H1 (cell line): ENCODE measurements at regions not wholly inside any gene's neighbourhood (a gene's known extent, or its start where the extent isn't known, plus 50 kb on each side); places are given as distances from the start of the nearest gene placed in this dataset.

Experiments used
- CTCF ChIA-PET: fragments of 300-600 bp; sonication (Branson Sonifier 250); formaldehyde crosslinking; loops from one replicate; lab custom pipeline; 2021; ENCODE audit not compliant: partially characterized antibody; lab: Charles Lee
- POLR2A ChIA-PET: fragments of 300-600 bp; sonication (Branson Sonifier 250); formaldehyde crosslinking; loops from one replicate; lab custom pipeline; 2021; ENCODE audit warnings: inconsistent platforms; ENCODE audit not compliant: partially characterized antibody; lab: Charles Lee
- DNase-seq, 2 experiments: peaks; one replicate each; pipeline versions ENCODE4 v3.0.0 to v3.0.0-alpha.2; 2010 to 2022; ENCODE audit warnings: low spot score in 2 of 2, low read depth in 1 of 2, mixed read lengths in 1 of 2
- FAIRE-seq: peaks from 2 replicates; lab custom pipeline; 2011; peaks lifted over from hg19 to GRCh38; lab: Jason Lieb, UNC
- H2AFZ ChIP-seq: 2 replicates; pipeline ENCODE4 v1.8.1; 2012; ENCODE audit warnings: low read length, inconsistent platforms
- H2AK5ac ChIP-seq: 2 replicates; pipeline ENCODE4 v1.6.1; 2013; ENCODE audit warnings: low read depth, low read length
- H2BK120ac ChIP-seq: replicated peaks from 2 replicates; pipeline ENCODE3; 2013; ENCODE audit warnings: low read depth, low read length, inconsistent platforms
- H2BK12ac ChIP-seq: 2 replicates; pipeline ENCODE4 v1.6.1; 2013; ENCODE audit warnings: low read depth, low read length
- H2BK15ac ChIP-seq: 2 replicates; pipeline ENCODE4 v1.6.1; 2013; ENCODE audit warnings: low read length
- H2BK20ac ChIP-seq: 2 replicates; pipeline ENCODE4 v1.6.1; 2013; ENCODE audit warnings: low read length
- H2BK5ac ChIP-seq: 2 replicates; pipeline ENCODE4 v1.6.1; 2013; ENCODE audit warnings: low read depth, low read length
- H3K14ac ChIP-seq: 2 replicates; pipeline ENCODE4 v1.6.1; 2013; ENCODE audit warnings: inconsistent platforms; ENCODE audit not compliant: insufficient read length
- H3K18ac ChIP-seq: 2 replicates; pipeline ENCODE4 v1.6.1; 2013; ENCODE audit warnings: low read length; ENCODE audit errors: extremely low read depth
- H3K23ac ChIP-seq: 2 replicates; pipeline ENCODE4 v1.6.1; 2013; ENCODE audit warnings: inconsistent platforms; ENCODE audit not compliant: insufficient read length
- H3K23me2 ChIP-seq: 2 replicates; pipeline ENCODE4 v1.6.1; 2013; ENCODE audit warnings: low read depth, low read length
- H3K27ac ChIP-seq: 2 replicates; pipeline ENCODE4 v1.6.1; 2011; ENCODE audit warnings: low read depth, low read length, inconsistent platforms
- H3K27me3 ChIP-seq, 4 experiments: replicated peaks in 1 of 4; 1 replicate in 1 of 4; 2 replicates in 3 of 4; pipeline versions ENCODE4 v1.6.1 to v1.8.1; 2011 to 2013; ENCODE audit warnings: low read length in 3 of 4, mild to moderate bottlenecking in 3 of 4, inconsistent platforms in 2 of 4, mixed read lengths in 2 of 4, moderate library complexity in 1 of 4; ENCODE audit not compliant: control insufficient read depth in 3 of 4, insufficient read depth in 3 of 4; ENCODE audit errors: extremely low read depth in 1 of 4
- H3K36me3 ChIP-seq, 4 experiments: 2 replicates each; pipeline versions ENCODE4 v1.6.1 to v1.8.1; 2011 to 2013; ENCODE audit warnings: mild to moderate bottlenecking in 4 of 4, low read length in 3 of 4, moderate library complexity in 2 of 4, control low read depth in 1 of 4, inconsistent platforms in 1 of 4; ENCODE audit not compliant: insufficient read depth in 4 of 4, control insufficient read depth in 2 of 4
- H3K4ac ChIP-seq: replicated peaks from 2 replicates; pipeline ENCODE3; 2013; ENCODE audit warnings: low read length, low read depth, mixed read lengths, inconsistent platforms; ENCODE audit not compliant: insufficient read length
- H3K4me1 ChIP-seq, 4 experiments: replicated peaks in 1 of 4; 1 replicate in 1 of 4; 2 replicates in 3 of 4; pipeline versions ENCODE4 v1.6.1 to v1.8.1; 2011 to 2013; ENCODE audit warnings: low read length in 3 of 4, inconsistent platforms in 2 of 4, mixed read lengths in 1 of 4; ENCODE audit not compliant: insufficient read depth in 4 of 4, control insufficient read depth in 3 of 4
- H3K4me2 ChIP-seq, 2 experiments: 2 replicates each; pipeline versions ENCODE4 v1.6.1 to v1.8.1; 2011 to 2013; ENCODE audit warnings: low read depth in 2 of 2, low read length in 2 of 2, control low read depth in 1 of 2, inconsistent platforms in 1 of 2, mild to moderate bottlenecking in 1 of 2; ENCODE audit not compliant: insufficient read depth in 1 of 2
- H3K4me3 ChIP-seq, 4 experiments: fragments of 200-600, 300-600 bp in 1 of 4; sonication (generic), shearing (Covaris generic), sonication (Bioruptor Twin) in 1 of 4; 2 replicates each; pipeline versions ENCODE4 v1.5.1 to v1.8.1; 2011 to 2016; ENCODE audit warnings: low read length in 4 of 4, low read depth in 3 of 4, control low read depth in 2 of 4, inconsistent platforms in 2 of 4, mild to moderate bottlenecking in 2 of 4, mixed read lengths in 1 of 4, moderate library complexity in 1 of 4; ENCODE audit not compliant: insufficient read depth in 2 of 4; ENCODE audit errors: extremely low read depth in 1 of 4
- H3K56ac ChIP-seq: replicated peaks from 2 replicates; pipeline ENCODE3; 2013; ENCODE audit warnings: low read depth, mild to moderate bottlenecking, mixed read lengths, low read length, inconsistent platforms; ENCODE audit not compliant: insufficient read length
- H3K79me1 ChIP-seq: 2 replicates; pipeline ENCODE4 v1.6.1; 2013; ENCODE audit warnings: low read depth, low read length, control low read depth
- H3K79me2 ChIP-seq, 2 experiments: 2 replicates each; pipeline versions ENCODE4 v1.6.1 to v1.8.1; 2012 to 2013; ENCODE audit warnings: low read length in 2 of 2, mild to moderate bottlenecking in 2 of 2, inconsistent platforms in 1 of 2; ENCODE audit not compliant: insufficient read depth in 2 of 2, control insufficient read depth in 1 of 2
- H3K9ac ChIP-seq, 4 experiments: replicated peaks in 1 of 4; 1 replicate in 1 of 4; 2 replicates in 3 of 4; pipeline versions ENCODE4 v1.6.1 to v1.8.1; 2011 to 2013; ENCODE audit warnings: low read depth in 3 of 4, low read length in 3 of 4, control low read depth in 2 of 4, mild to moderate bottlenecking in 2 of 4, moderate library complexity in 2 of 4, inconsistent platforms in 1 of 4; ENCODE audit errors: extremely low read depth in 1 of 4
- H3K9me3 ChIP-seq, 2 experiments: 2 replicates each; pipeline versions ENCODE4 v1.6.1 to v1.8.1; 2012 to 2013; ENCODE audit warnings: mild to moderate bottlenecking in 2 of 2, moderate library complexity in 2 of 2, control low read depth in 1 of 2, inconsistent platforms in 1 of 2, low read depth in 1 of 2, low read length in 1 of 2, mixed read lengths in 1 of 2; ENCODE audit not compliant: insufficient read depth in 2 of 2
- H4K20me1 ChIP-seq, 2 experiments: replicated peaks in 1 of 2; 2 replicates each; pipeline versions ENCODE3 to v1.8.1; 2011 to 2013; ENCODE audit warnings: inconsistent platforms in 2 of 2, low read length in 2 of 2, mild to moderate bottlenecking in 1 of 2; ENCODE audit not compliant: insufficient read depth in 2 of 2, control insufficient read depth in 1 of 2
- H4K5ac ChIP-seq: 2 replicates; pipeline ENCODE4 v1.6.1; 2013; ENCODE audit warnings: low read length, low read depth, mixed read lengths, inconsistent platforms; ENCODE audit not compliant: insufficient read length
- H4K8ac ChIP-seq: 2 replicates; pipeline ENCODE4 v1.8.0; 2013; ENCODE audit warnings: mild to moderate bottlenecking, moderate library complexity, low read length, inconsistent platforms; ENCODE audit not compliant: insufficient read depth; ENCODE audit errors: extremely low read depth
- H4K91ac ChIP-seq: replicated peaks from 2 replicates; pipeline ENCODE3; 2013; ENCODE audit warnings: low read length, mixed read lengths, inconsistent platforms; ENCODE audit not compliant: insufficient read length
- CBX8 ChIP-seq: fragments of 300-800, 300-1000 bp; sonication (generic); IDR thresholded peaks from 2 replicates; pipeline ENCODE4 v1.7.1; 2016; ENCODE audit warnings: low read depth, low read length, borderline replicate concordance
- E2F6 ChIP-seq: IDR thresholded peaks from 2 replicates; pipeline ENCODE4 v1.6.1; 2012; ENCODE audit warnings: inconsistent platforms
- EP300 ChIP-seq, 2 experiments: IDR thresholded peaks; 1 replicate in 1 of 2; 2 replicates in 1 of 2; pipeline ENCODE4 v1.6.1; 2011 to 2012; ENCODE audit warnings: low read depth in 2 of 2, low read length in 2 of 2, mild to moderate bottlenecking in 2 of 2, borderline replicate concordance in 1 of 2, inconsistent platforms in 1 of 2, moderate library complexity in 1 of 2
- GTF2F1 ChIP-seq: IDR thresholded peaks from 2 replicates; pipeline ENCODE4 v1.6.1; 2012; ENCODE audit warnings: low read depth, low read length, improper control_type of control experiment, borderline replicate concordance
- KDM5A ChIP-seq: fragments of 200-600 bp; IDR thresholded peaks from 2 replicates; pipeline ENCODE4 v1.7.1; 2012; ENCODE audit warnings: mild to moderate bottlenecking, low read length, inconsistent platforms, mixed read lengths
- MAFK ChIP-seq: IDR thresholded peaks from 2 replicates; pipeline ENCODE4 v1.6.1; 2012; ENCODE audit warnings: low read depth, mild to moderate bottlenecking, improper control_type of control experiment, low read length
- MAX ChIP-seq: IDR thresholded peaks from 2 replicates; pipeline ENCODE4 v1.6.1; 2012; ENCODE audit warnings: inconsistent platforms
- NANOG ChIP-seq: IDR thresholded peaks from 2 replicates; pipeline ENCODE4 v1.6.1; 2011; ENCODE audit warnings: low read length, low read depth, mild to moderate bottlenecking, inconsistent platforms; ENCODE audit not compliant: insufficient read depth, poor library complexity, severe bottlenecking
- RNF2 ChIP-seq: fragments of 200-900, 300-1000 bp; sonication (generic); IDR thresholded peaks from 2 replicates; pipeline ENCODE4 v1.7.1; 2016; ENCODE audit warnings: borderline replicate concordance, low read depth, mild to moderate bottlenecking, antibody characterized with exemption, low read length; ENCODE audit not compliant: poor library complexity, severe bottlenecking; ENCODE audit errors: missing control alignments
- SP1 ChIP-seq: IDR thresholded peaks from 2 replicates; pipeline ENCODE4 v1.6.1; 2011; ENCODE audit warnings: low read depth, low read length
- SP2 ChIP-seq: IDR thresholded peaks from 2 replicates; pipeline ENCODE4 v1.6.1; 2012; ENCODE audit warnings: mild to moderate bottlenecking, low read length, inconsistent platforms
- SP4 ChIP-seq: IDR thresholded peaks from 2 replicates; pipeline ENCODE4 v1.6.1; 2012; ENCODE audit warnings: low read length, inconsistent platforms
- TAF7 ChIP-seq: optimal IDR thresholded peaks from 2 replicates; pipeline ENCODE3; 2011; ENCODE audit warnings: low read depth, mild to moderate bottlenecking, inconsistent platforms, low read length, moderate library complexity, borderline replicate concordance
- YY1 ChIP-seq: IDR thresholded peaks from 2 replicates; pipeline ENCODE4 v1.6.1; 2011; ENCODE audit warnings: low read depth, mild to moderate bottlenecking, low read length
- WGBS, 2 experiments: shearing (Covaris generic) in 1 of 2; methylation state at CpG; one replicate each; pipeline versions ENCODE4 v1.1.6 to v1.1.7; 2013 to 2015; ENCODE audit warnings: low lambda C conversion rate in 2 of 2, mixed read lengths in 2 of 2, inconsistent platforms in 1 of 2, low coverage in 1 of 2, missing lambda C conversion rate in 1 of 2; ENCODE audit not compliant: insufficient replicate concordance in 2 of 2, insufficient coverage in 1 of 2, insufficient read length in 1 of 2; ENCODE audit errors: extremely low coverage in 1 of 2, missing lambda C conversion rate in 1 of 2; 5-methylcytosine and 5-hydroxymethylcytosine counted together

- ChIA-PET POLR2A (no interaction called here), CTCF (no interaction called here)
- DNase-seq = no peak
- Histone ChIP-seq H2BK15ac (no peak overlapping the region), H3K36me3 (no peaks in the 10 kb centered on the region), H3K14ac (no peak overlapping the region), H3K4me3 (no peak overlapping the region), H2BK20ac (no peak overlapping the region), H3K23me2 (no peaks in the 10 kb centered on the region), H3K79me1 (no peaks in the 10 kb centered on the region), H3K18ac (no peak overlapping the region), H4K91ac (no peak overlapping the region), H3K79me2 (no peaks in the 10 kb centered on the region), H2BK12ac (no peak overlapping the region), H4K5ac (no peak overlapping the region), H3K4ac (no peak overlapping the region), H3K9ac (no peak overlapping the region), H2AK5ac (no peak overlapping the region), H3K9me3 (no peaks in the 10 kb centered on the region; a peak in 1 of 4 replicates), H3K27ac (no peak overlapping the region), H4K20me1 (no peaks in the 10 kb centered on the region), H3K23ac (no peak overlapping the region), H2BK120ac (no peak overlapping the region), H2AFZ (no peak overlapping the region), H3K4me1 (no peaks in the 10 kb centered on the region), H2BK5ac (no peak overlapping the region), H3K4me2 (no peak overlapping the region), H3K56ac (no peak overlapping the region), H3K27me3 (no peaks in the 10 kb centered on the region), H4K8ac (no peak overlapping the region)
- WGBS, 2 experiments = 88% methylated on average over 11 of the region's 12 CpGs; no CpG with 5 or more reads in 1 of the 2 experiments
- no peak for FAIRE-seq
- TF ChIP-seq CBX8 (no peak), SP4 (no peak), MAFK (no peak), MAX (no peak), KDM5A (no peak), TAF7 (no peak), YY1 (no peak), NANOG (no peak), SP1 (no peak), GTF2F1 (no peak), RNF2 (no peak), SP2 (no peak), E2F6 (no peak), EP300 (IDR thresholded peaks at IDR 0.05; ENCODE audit: borderline replicate concordance in 1 of 2, low read depth in 2 of 2, low read length in 2 of 2) (no peak)
Observed at GRCh38 chrX:26747877-26748276, 531.9 kb downstream of the MAGEB5 start.
